ENCODE measurements at regions not wholly inside any gene's neighbourhood (a gene's known extent, or its start where the extent isn't known, plus 50 kb on each side); places are given as distances from the start of the nearest gene placed in this dataset.

GRCh38 chr2:12287220-12287751 lies 429.4 kb upstream of the TRIB2 start:
- peak; percentile 31 for DNase-seq (ENCODE audit: low spot score)

- no peak for DNase-seq (ENCODE audit: low spot score)
These were observed 428.7 kb upstream of the TRIB2 start for GRCh38 chr2:12288048-12288447.

- DNase-seq (ENCODE audit: low spot score), result no peak
These were observed 427.5 kb upstream of the TRIB2 start for GRCh38 chr2:12289120-12289802.

DNA sequence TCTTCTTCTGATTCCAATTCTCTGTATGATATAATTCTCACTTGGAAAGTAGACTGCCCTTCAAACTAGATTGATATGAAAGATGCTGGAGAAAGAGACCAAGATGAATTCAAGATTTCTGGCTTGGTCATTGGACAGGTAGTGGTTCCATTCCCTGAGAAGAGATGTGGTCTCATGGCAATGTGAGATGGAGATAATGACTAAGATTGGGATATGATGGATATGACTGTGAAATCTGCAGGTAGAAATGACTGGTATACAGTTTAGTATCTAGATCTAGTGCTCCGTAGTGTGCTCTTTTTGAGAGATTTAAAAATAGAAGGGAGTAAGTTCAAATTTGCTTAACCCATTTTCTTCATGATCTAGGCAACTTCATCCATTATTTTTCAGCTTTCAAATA lies 425.4 kb upstream of the TRIB2 start:
- DNase-seq (ENCODE audit: low spot score), result no peak

- no peak for DNase-seq (ENCODE audit: low spot score)
These were observed 422.9 kb upstream of the TRIB2 start for GRCh38 chr2:12293874-12294273.

GRCh38 chr2:12295856-12296519 lies 420.7 kb upstream of the TRIB2 start:
- DNase-seq (ENCODE audit: low spot score), result no peak

GRCh38 chr2:12296915-12297314 lies 419.8 kb upstream of the TRIB2 start:
- DNase-seq (ENCODE audit: low spot score), result no peak

DNA sequence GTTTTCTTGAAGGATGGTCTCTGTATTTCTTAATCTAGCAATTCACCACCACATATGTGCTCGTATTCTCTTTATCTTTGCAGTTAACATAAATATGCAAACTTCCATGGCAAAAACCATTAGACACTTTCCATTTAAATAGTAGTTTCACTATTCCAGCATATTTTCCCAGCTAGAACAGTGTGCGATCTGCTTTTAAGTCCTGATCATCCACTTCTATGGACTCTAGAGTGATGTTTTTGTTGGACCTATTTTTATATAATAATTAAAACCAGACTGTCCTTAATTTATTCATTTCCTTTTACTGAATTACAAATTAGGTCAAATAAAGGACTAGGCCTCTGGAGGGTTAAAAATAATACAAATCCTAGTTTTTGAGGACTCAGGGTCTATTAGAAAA lies 418.4 kb upstream of the TRIB2 start:
- no peak for DNase-seq (ENCODE audit: low spot score)

- no peak for DNase-seq (ENCODE audit: low spot score)
These were observed 417.3 kb upstream of the TRIB2 start for GRCh38 chr2:12299431-12299830.

DNA sequence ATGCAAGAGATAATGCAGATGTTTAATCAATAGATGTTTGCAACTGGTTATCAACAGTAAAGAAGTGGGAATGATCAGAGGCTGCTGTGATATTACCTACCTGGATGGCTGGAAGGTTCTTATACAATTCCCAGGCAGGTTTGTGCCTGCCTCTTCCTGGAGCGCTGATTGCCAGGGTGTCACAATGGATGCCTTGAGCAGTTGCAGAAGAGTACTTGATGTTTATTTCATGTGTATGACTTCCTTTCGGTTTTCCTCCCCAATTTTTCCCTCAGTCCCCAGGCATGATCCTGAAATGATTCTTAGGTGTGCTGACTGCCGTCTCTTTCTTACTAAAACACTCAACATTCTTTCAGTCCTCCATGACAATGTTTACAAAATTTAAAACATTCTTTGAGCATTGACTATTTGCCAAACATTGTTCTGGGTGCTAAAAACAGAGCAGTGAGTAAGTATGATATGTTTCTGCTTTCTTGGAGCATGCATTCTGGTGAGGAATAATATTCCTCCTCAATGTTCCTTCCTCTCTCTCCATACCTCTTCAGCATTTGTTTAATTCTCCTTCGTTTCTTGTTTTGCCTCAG lies 416.6 kb upstream of the TRIB2 start:
- no peak for DNase-seq (ENCODE audit: low spot score)

- peak; percentile 48 for DNase-seq (ENCODE audit: low spot score)
These were observed 415.8 kb upstream of the TRIB2 start for GRCh38 chr2:12300927-12301326.

DNA sequence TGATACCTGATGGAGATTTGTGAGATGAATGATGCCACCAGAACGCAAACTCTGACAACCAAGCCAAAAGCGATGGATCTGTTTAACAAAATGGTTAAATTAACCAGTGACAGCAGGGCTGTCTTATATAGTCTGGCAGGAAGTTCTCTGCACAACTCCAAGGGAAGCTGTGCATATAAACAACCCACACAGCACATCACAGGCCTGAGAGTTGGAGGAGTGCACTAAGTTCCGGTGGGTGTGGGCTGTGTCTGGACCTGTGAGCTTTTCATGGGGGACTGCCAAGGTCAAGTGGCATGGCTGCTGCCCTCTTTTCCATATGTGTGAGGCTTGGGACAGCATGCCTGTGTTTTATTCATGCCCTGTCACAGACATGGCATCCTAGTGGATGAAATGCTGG lies 414.6 kb upstream of the TRIB2 start:
- no peak for DNase-seq (ENCODE audit: low spot score)

DNA sequence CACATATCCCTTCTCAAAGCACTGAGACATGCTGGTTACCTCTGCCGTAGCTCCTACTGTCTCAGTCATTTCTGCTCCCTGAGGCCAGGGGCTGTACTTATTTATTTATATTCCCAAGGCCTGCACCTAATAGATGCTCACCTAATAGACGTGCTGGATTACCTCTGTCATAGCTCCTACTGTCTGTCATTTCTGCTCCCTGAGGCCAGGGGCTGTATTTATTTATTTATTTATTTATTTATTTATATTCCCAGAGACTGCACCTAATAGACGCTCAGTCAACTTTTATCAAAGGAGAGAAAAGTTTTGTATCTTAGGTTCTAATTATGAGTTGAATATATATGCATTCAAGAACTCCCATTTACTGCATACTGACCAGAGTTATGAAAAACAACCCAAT lies 414.0 kb upstream of the TRIB2 start:
- no peak for DNase-seq (ENCODE audit: low spot score)

DNA sequence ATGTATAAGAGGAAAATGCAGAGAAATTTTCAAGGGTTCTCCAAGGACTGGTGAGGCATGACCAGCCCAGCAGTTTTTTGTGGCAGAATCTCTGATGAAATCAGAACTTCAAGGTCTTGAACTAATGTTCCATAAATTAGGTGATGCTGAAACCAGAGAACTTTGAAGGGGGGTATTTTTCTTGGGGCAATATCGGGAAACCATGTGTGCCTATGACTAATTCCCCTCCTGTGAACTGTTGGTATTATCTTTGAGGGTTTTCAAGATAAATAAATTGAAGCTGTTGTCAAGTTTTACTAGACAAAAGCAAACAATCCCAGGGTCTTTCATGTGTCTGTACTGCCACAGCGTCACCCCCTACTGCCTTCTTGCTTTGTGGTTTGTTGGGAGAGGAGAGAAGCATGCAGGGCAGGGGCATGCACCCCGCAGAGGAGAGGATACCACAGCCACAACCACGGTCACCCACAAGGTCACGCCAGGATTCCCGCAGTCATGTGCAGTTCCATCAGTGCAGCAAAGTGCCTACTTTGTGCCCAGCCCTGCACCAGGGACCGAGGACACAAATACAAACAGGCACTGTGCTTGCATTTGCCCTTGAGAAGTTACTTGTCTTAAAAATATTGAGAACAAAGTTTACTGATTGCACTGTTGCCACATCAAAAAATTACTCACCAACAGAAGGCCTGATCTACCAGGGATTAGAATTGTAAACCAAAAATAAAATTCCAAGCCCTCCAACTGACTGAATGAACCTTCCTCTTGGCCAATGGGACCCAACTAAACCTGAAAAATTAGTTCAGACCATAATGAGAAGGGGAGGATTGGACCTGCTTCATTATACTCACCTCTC lies 413.3 kb upstream of the TRIB2 start:
- no peak for DNase-seq (ENCODE audit: low spot score)

GRCh38 chr2:12304564-12305171 lies 412.1 kb upstream of the TRIB2 start:
- no peak for DNase-seq (ENCODE audit: low spot score)

- DNase-seq (ENCODE audit: low spot score), result no peak
These were observed 410.8 kb upstream of the TRIB2 start for GRCh38 chr2:12305931-12306330.

- DNase-seq (ENCODE audit: low spot score), result no peak
These were observed 406.3 kb upstream of the TRIB2 start for GRCh38 chr2:12310399-12310798.

GRCh38 chr2:12313445-12314126 lies 403.1 kb upstream of the TRIB2 start:
- peak; percentile 81 for DNase-seq (ENCODE audit: low spot score)

DNA sequence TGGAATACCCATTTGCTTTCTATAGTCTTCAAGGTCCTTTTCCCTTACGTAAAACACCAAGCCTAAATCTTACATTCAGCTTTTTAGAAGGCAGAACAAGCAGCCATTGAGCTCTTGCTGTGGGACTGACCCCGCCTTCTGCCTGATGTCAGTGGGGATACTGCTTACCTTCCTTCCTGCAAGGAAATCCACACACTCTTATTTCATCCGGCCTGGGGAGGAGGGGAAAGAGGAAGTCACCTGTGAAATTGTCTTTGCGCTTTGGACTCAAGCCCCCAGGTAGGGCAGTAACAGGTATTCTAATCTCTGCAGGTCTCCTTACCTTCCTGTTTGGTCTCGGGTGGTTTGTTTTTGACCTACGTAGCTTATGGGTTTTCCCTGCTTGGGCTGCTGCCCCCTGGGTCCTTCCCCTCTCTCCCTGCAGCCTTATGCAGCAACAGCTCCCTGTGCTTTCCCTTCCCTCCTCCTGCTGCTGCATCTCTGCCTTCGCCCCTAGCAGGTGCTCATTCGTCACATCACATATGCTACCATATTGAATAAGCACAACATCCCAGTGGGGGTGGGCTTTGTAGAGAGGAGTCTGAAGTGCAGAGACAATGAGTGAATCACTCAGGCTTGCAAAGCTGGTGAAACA lies 402.5 kb upstream of the TRIB2 start:
- no peak for DNase-seq (ENCODE audit: low spot score)

GRCh38 chr2:12315224-12315623 lies 401.5 kb upstream of the TRIB2 start:
- DNase-seq (ENCODE audit: low spot score), result no peak

- no peak for DNase-seq (ENCODE audit: low spot score)
These were observed 400.3 kb upstream of the TRIB2 start for GRCh38 chr2:12316476-12316875.
